ENCODE measurements at regions not wholly inside any gene's neighbourhood (a gene's known extent, or its start where the extent isn't known, plus 50 kb on each side); places are given as distances from the start of the nearest gene placed in this dataset.

- DNase-seq, result no peak
Measured at GRCh38 chr12:91373086-91373485, 190.5 kb upstream of the DCN start.

GRCh38 chr12:91370086-91370868, 187.7 kb upstream of the DCN start:
- DNase-seq, result no peak

GRCh38 chr12:91368613-91369012, 186.0 kb upstream of the DCN start:
- DNase-seq, result no peak

GRCh38 chr12:91367234-91367849, 184.7 kb upstream of the DCN start:
- DNase-seq, result no peak

GRCh38 chr12:91364471-91365184, 182.0 kb upstream of the DCN start:
- no peak for DNase-seq

- DNase-seq, result no peak
Measured at GRCh38 chr12:91361864-91362263, 179.2 kb upstream of the DCN start.

- DNase-seq, result no peak
Measured at GRCh38 chr12:91357381-91357780, 174.8 kb upstream of the DCN start.

GRCh38 chr12:91356405-91356804, 173.8 kb upstream of the DCN start:
- DNase-seq, result no peak

GRCh38 chr12:91355150-91356006, 172.8 kb upstream of the DCN start:
- peak; percentile 25 to 27 for DNase-seq

GRCh38 chr12:91353266-91353665, 170.6 kb upstream of the DCN start:
- DNase-seq, result no peak

- no peak for DNase-seq
Measured at GRCh38 chr12:91349476-91349875, 166.9 kb upstream of the DCN start.

GRCh38 chr12:91347481-91348214, 165.0 kb upstream of the DCN start:
- DNase-seq, result no peak

GRCh38 chr12:91346827-91347226, 164.2 kb upstream of the DCN start:
- no peak for DNase-seq

GRCh38 chr12:91344408-91344807, 161.8 kb upstream of the DCN start:
- DNase-seq, result no peak

GRCh38 chr12:91343010-91343409, 160.4 kb upstream of the DCN start:
- no peak for DNase-seq

- DNase-seq, result no peak
Measured at GRCh38 chr12:91339106-91339505, 156.5 kb upstream of the DCN start.

- no peak for DNase-seq
Measured at GRCh38 chr12:91335699-91336098, 153.1 kb upstream of the DCN start.

GRCh38 chr12:91333966-91334365, 151.3 kb upstream of the DCN start:
- DNase-seq, result no peak

- no peak for DNase-seq
Measured at GRCh38 chr12:91332302-91332701, 149.7 kb upstream of the DCN start.

GRCh38 chr12:91331371-91331770, 148.8 kb upstream of the DCN start:
- DNase-seq, result no peak

GRCh38 chr12:91328451-91328850, 145.8 kb upstream of the DCN start:
- DNase-seq, result no peak

- no peak for DNase-seq
Measured at GRCh38 chr12:91327889-91328288, 145.3 kb upstream of the DCN start.

Data from stimulated activated CD4-positive, alpha-beta T cell treated with anti-CD3 and anti-CD28 coated beads, Interleukin-2, amount 100 ng/mL, for 48 hours (primary cell).